Colonic mucosa (tissue), 4 donors: ENCODE measurements at regions not wholly inside any gene's neighbourhood (a gene's known extent, or its start where the extent isn't known, plus 50 kb on each side); places are given as distances from the start of the nearest gene placed in this dataset.
"Not testable (repeated sequence)": the region's sequence is repeated elsewhere in the genome, so short reads cannot be mapped to it uniquely, and the experiment has no call there.

Experiments used
- DNase-seq: peaks from one replicate; pipeline ENCODE4 v3.0.0-alpha.2; 2020
- H3K27ac ChIP-seq: fragments of 200-600 bp; one replicate; pipeline ENCODE4 v1.8.0; 2021
- H3K27me3 ChIP-seq: fragments of 200-600 bp; one replicate; pipeline ENCODE4 v1.8.0; 2021
- H3K36me3 ChIP-seq: fragments of 200-600 bp; one replicate; pipeline ENCODE4 v1.8.0; 2021
- H3K4me1 ChIP-seq: fragments of 200-600 bp; one replicate; pipeline ENCODE4 v1.8.0; 2021; ENCODE audit warnings: mild to moderate bottlenecking
- H3K4me3 ChIP-seq: fragments of 200-600 bp; one replicate; pipeline ENCODE4 v1.8.0; 2021
- H3K9ac ChIP-seq, 2 donors: one replicate each; pipeline ENCODE4 v1.7.0; 2013; ENCODE audit warnings: control low read depth in 2 of 2, low read depth in 2 of 2, low read length in 2 of 2
- H3K9me3 ChIP-seq: fragments of 200-600 bp; one replicate; pipeline ENCODE4 v1.8.0; 2021
- intact Hi-C: fragments of 100-400 bp; cut with DNase I; formaldehyde crosslinking; loops from one replicate; pipeline ENCODE4 v1.14.1; 2022
- TF ChIP-seq, protein P1 (sequence below): fragments of 200-600 bp; IDR thresholded peaks from one replicate; pipeline ENCODE4 v1.8.0; 2022; ENCODE audit warnings: antibody characterized with exemption, mild to moderate bottlenecking
- donor health status: healthy.
- donor health status: DM: no; HTN: no; CAD: no.
- donor health status: DM: no; HTN: no; CAD: no.

DNA sequence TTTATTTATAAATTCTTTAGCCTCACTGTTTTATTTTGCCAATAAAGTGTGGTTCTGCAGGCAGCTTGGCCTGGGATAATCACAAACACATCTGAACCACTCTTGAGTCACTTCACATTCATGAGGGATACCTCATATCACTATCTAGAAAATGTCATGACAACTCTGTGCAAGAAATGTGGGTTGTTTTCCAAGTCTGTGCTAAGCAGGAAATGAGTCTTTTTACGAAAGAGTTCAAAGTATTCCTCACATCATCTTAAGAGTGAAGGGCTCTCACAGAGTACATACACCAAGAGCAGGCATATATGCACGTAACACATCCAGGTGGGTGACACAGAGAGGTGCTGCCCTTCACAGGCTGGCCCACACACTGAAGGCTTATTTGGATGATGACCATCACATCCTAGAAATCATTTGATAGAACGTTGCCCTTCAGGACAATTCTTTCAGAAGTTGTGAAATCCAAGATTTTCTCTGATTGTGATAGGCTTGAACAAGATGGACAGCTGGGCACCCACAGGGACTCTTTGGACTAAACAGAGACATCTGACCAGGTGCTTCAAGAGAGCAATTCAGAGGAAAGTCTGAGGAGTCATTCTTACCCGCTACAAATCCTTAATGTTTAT, 811.1 kb upstream of the LRATD1 start:
- Histone ChIP-seq H3K27me3 (no peaks in the 10 kb centered on the region), H3K36me3 (no peaks in the 10 kb centered on the region), H3K4me3 (no peak overlapping the region), H3K9ac (no peak overlapping the region), H3K27ac (no peak overlapping the region), H3K9me3 (no peaks in the 10 kb centered on the region), H3K4me1 (no peaks in the 10 kb centered on the region)
- intact Hi-C loops, result no loop called here
- TF ChIP-seq, protein P1, sequence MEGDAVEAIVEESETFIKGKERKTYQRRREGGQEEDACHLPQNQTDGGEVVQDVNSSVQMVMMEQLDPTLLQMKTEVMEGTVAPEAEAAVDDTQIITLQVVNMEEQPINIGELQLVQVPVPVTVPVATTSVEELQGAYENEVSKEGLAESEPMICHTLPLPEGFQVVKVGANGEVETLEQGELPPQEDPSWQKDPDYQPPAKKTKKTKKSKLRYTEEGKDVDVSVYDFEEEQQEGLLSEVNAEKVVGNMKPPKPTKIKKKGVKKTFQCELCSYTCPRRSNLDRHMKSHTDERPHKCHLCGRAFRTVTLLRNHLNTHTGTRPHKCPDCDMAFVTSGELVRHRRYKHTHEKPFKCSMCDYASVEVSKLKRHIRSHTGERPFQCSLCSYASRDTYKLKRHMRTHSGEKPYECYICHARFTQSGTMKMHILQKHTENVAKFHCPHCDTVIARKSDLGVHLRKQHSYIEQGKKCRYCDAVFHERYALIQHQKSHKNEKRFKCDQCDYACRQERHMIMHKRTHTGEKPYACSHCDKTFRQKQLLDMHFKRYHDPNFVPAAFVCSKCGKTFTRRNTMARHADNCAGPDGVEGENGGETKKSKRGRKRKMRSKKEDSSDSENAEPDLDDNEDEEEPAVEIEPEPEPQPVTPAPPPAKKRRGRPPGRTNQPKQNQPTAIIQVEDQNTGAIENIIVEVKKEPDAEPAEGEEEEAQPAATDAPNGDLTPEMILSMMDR, result no peak
- DNase-seq, result no peak

DNA sequence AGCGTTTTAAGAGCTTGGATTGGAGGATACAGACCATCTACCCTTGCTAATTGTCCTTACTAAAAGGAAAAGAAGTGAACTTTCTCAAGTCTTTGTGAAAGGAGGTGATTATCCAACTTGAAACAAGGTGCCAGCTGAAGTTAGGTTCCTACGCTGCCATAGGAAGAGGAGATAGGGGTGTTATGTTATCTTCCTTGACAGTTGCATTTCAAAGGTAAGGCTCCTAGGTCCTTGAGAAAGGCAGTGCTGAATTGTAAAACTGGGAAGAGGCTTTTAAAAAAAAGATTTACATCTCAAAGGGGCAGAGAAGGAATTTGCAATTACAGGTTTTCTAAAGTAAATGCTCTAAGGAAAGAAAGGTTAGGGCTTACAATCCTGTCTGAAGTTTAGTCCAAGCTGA, 810.2 kb upstream of the LRATD1 start:
- H3K4me3 ChIP-seq, result no peak overlapping the region
- H3K27ac ChIP-seq, result no peak overlapping the region
- no peaks in the 10 kb centered on the region for H3K36me3 ChIP-seq
- TF ChIP-seq, protein P1, result no peak
- no peaks in the 10 kb centered on the region for H3K27me3 ChIP-seq
- H3K4me1 ChIP-seq, result no peaks in the 10 kb centered on the region
- no peak for DNase-seq
- intact Hi-C loops, result no loop called here
- H3K9ac ChIP-seq, result no peak overlapping the region
- H3K9me3 ChIP-seq, result no peaks in the 10 kb centered on the region

DNA sequence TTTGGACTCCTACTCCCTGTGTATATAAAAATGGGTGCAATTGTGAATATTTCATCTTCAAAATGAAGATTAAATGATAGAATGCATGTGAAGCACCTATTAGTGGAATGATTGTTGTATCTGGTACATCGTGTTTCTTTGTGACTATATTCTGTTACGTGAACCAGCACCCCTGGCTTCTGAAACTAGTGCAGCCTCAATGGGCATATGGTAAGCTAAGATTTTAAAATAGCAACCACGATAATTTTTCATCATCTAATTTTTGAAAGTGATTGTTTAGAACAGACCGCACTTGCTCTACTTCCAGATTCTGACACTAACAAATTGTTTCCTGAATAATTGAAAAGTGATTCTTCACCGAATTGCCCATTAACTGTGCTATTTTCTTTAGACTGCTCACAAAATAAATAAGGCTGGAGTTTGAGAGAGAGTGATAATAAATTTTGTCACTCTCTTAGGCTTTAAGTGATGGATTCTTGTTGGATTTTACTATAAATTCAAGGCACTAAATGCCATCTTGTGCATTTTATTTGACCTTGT, 806.1 kb upstream of the LRATD1 start:
- TF ChIP-seq, protein P1, result no peak
- H3K36me3 ChIP-seq, result no peaks in the 10 kb centered on the region
- H3K9me3 ChIP-seq, result no peaks in the 10 kb centered on the region
- H3K27ac ChIP-seq, result no peak overlapping the region
- no peaks in the 10 kb centered on the region for H3K4me1 ChIP-seq
- no peak for DNase-seq
- no peak overlapping the region for H3K4me3 ChIP-seq
- intact Hi-C loops, result no loop called here
- no peaks in the 10 kb centered on the region for H3K27me3 ChIP-seq
- no peak overlapping the region for H3K9ac ChIP-seq

DNA sequence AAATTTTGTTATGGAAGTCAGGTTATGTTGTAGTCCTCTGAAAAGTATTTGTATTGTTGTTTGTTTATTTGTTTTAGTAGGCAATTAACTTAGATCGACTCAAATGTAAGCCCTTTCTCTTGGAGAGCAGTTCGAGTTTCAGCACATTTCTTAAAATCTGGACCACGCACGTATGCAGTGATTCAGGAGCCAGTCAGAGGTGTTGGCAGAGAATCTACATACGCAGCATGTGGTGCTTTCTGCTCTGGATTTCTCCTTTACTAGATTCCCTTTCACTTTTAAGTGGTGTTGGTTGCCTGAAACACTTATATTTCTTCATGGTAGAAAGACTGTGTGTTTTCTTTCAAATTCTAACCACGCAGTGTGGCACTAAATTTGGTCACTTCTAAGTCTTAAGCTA, 773.9 kb upstream of the LRATD1 start:
- intact Hi-C loops, result no loop called here
- no peaks in the 10 kb centered on the region for H3K36me3 ChIP-seq
- H3K27me3 ChIP-seq, result no peaks in the 10 kb centered on the region
- H3K4me1 ChIP-seq, result no peaks in the 10 kb centered on the region
- no peak overlapping the region for H3K4me3 ChIP-seq
- H3K27ac ChIP-seq, result no peak overlapping the region
- H3K9me3 ChIP-seq, result no peaks in the 10 kb centered on the region
- no peak overlapping the region for H3K9ac ChIP-seq
- TF ChIP-seq, protein P1, result no peak
- DNase-seq, result no peak

DNA sequence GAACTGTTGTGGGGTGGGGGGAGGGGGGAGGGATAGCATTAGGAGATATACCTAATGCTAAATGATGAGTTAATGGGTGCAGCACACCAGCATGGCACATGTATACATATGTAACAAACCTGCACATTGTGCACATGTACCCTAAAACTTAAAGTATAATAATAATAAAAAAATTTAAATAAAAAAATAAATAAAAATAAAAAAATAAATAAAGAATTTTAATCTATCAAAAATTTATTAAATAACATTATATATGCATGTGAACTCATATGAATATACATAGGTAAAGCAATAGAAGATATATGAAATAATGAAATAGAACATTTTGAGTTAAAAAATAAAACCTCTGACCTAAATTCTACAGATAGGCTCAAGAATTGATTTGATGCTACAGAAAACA, 764.2 kb upstream of the LRATD1 start:
- H3K9ac ChIP-seq, H3K36me3 ChIP-seq, H3K27me3 ChIP-seq, DNase-seq, intact Hi-C loops, H3K4me1 ChIP-seq, H3K4me3 ChIP-seq, H3K9me3 ChIP-seq, H3K27ac ChIP-seq: not testable (repeated sequence)

DNA sequence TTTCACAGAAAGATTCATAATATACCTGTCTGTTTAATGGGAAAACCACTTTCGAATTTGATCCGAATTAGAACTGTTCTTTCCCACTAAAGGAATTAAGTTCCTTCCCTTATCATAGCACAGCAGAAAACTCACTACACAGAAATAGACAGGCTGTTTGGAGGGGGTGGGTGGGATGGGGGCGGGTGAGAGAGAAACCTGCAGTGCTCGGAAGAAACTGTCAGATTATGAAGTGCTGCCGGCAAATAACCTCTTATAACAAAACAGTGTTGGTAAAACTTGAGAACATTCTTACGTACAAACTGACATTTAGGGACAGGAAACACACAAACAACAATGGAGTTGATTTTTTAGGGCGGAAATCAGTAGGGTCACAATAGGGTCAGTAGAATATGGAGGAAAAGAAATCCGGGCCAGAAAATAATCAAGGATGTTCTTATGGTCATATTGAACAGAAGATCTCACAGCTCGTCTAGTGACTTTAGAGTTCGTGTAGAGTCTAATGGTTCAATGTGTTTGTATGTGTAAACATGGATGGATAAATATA, 756.0 kb upstream of the LRATD1 start:
- Histone ChIP-seq H3K4me3 (no peak overlapping the region), H3K9me3 (no peaks in the 10 kb centered on the region), H3K9ac (no peak overlapping the region), H3K27me3 (no peaks in the 10 kb centered on the region), H3K27ac (no peak overlapping the region), H3K36me3 (no peaks in the 10 kb centered on the region), H3K4me1 (no peaks in the 10 kb centered on the region)
- no peak for DNase-seq
- TF ChIP-seq, protein P1, result no peak
- intact Hi-C loops, result no loop called here
